ENCODE measurements at regions not wholly inside any gene's neighbourhood (a gene's known extent, or its start where the extent isn't known, plus 50 kb on each side); places are given as distances from the start of the nearest gene placed in this dataset.
"Not testable (repeated sequence)": the region's sequence is repeated elsewhere in the genome, so short reads cannot be mapped to it uniquely, and the experiment has no call there.

GRCh38 chr1:217134857-217135568 is 411.8 kb upstream of the ESRRG start:
- H3K4me3 ChIP-seq (ENCODE audit: low read length in 3 of 3) = peak overlapping the region; percentile 40 to 78 (median 49)
- H3K27me3 ChIP-seq (ENCODE audit: control insufficient read depth, insufficient read depth, low read length) = peaks cover 31% of the 10 kb centered on the region
- peak overlapping the region; percentile 87 to 93 for H3K27ac ChIP-seq (ENCODE audit: low read depth in 2 of 2, low read length in 2 of 2)
- no peak for TF ChIP-seq CTCF (IDR thresholded peaks at IDR 0.05; ENCODE audit: borderline replicate concordance, extremely low read depth, insufficient read depth)
- no peaks in the 10 kb centered on the region for H3K9me3 ChIP-seq (ENCODE audit: control insufficient read depth in 2 of 3, insufficient read depth in 1 of 3, low read length in 3 of 3)
- FAIRE-seq (no peak), DNase-seq (peak; percentile 53 to 74 (median 67))
- peak overlapping the region in 1 of 3 donors; percentile 80 for H3K9ac ChIP-seq (ENCODE audit: low read length in 3 of 3)
- H3K36me3 ChIP-seq (ENCODE audit: control insufficient read depth in 2 of 3, insufficient read depth in 3 of 3, low read length in 3 of 3) = no peaks in the 10 kb centered on the region
- no peaks in the 10 kb centered on the region for H3K4me1 ChIP-seq (ENCODE audit: control insufficient read depth in 2 of 3, insufficient read depth in 2 of 3, low read depth in 1 of 3, low read length in 3 of 3)
- intact Hi-C loops (cut with DNase I) = no loop called here

- no peaks in the 10 kb centered on the region for H3K4me1 ChIP-seq (ENCODE audit: control insufficient read depth in 2 of 3, insufficient read depth in 2 of 3, low read depth in 1 of 3, low read length in 3 of 3)
- H3K36me3 ChIP-seq (ENCODE audit: control insufficient read depth in 2 of 3, insufficient read depth in 3 of 3, low read length in 3 of 3) = no peaks in the 10 kb centered on the region
- peak overlapping the region; percentile 1 to 78 (median 49) for H3K4me3 ChIP-seq (ENCODE audit: low read length in 3 of 3)
- intact Hi-C loops (cut with DNase I) = no loop called here
- DNase-seq = peak in 4 of 5 donors; percentile 43 to 69 (median 54)
- H3K27ac ChIP-seq (ENCODE audit: low read depth in 2 of 2, low read length in 2 of 2) = peak overlapping the region; percentile 87 to 93
- peak overlapping the region in 2 of 3 donors; percentile 67 to 80 for H3K9ac ChIP-seq (ENCODE audit: low read length in 3 of 3)
- no peak for TF ChIP-seq CTCF (IDR thresholded peaks at IDR 0.05; ENCODE audit: borderline replicate concordance, extremely low read depth, insufficient read depth)
- peaks cover 31% of the 10 kb centered on the region for H3K27me3 ChIP-seq (ENCODE audit: control insufficient read depth, insufficient read depth, low read length)
- no peaks in the 10 kb centered on the region for H3K9me3 ChIP-seq (ENCODE audit: control insufficient read depth in 2 of 3, insufficient read depth in 1 of 3, low read length in 3 of 3)
- FAIRE-seq = no peak
Measured at GRCh38 chr1:217133958-217134856, 411.0 kb upstream of the ESRRG start.

- FAIRE-seq (no peak), DNase-seq (no peak)
- H3K27me3 ChIP-seq (ENCODE audit: control insufficient read depth, insufficient read depth, low read length) = peaks cover 20% of the 10 kb centered on the region
- no peaks in the 10 kb centered on the region for H3K4me1 ChIP-seq (ENCODE audit: control insufficient read depth in 2 of 3, insufficient read depth in 2 of 3, low read depth in 1 of 3, low read length in 3 of 3)
- no peaks in the 10 kb centered on the region for H3K9me3 ChIP-seq (ENCODE audit: control insufficient read depth in 2 of 3, insufficient read depth in 1 of 3, low read length in 3 of 3)
- peak overlapping the region in 1 of 2 donors; percentile 87 for H3K27ac ChIP-seq (ENCODE audit: low read depth in 2 of 2, low read length in 2 of 2)
- peak overlapping the region in 1 of 3 donors; percentile 80 for H3K9ac ChIP-seq (ENCODE audit: low read length in 3 of 3)
- no peaks in the 10 kb centered on the region for H3K36me3 ChIP-seq (ENCODE audit: control insufficient read depth in 2 of 3, insufficient read depth in 3 of 3, low read length in 3 of 3)
- intact Hi-C loops (cut with DNase I) = no loop called here
- TF ChIP-seq CTCF (IDR thresholded peaks at IDR 0.05; ENCODE audit: borderline replicate concordance, extremely low read depth, insufficient read depth) = no peak
- peak overlapping the region in 1 of 3 donors; percentile 78 for H3K4me3 ChIP-seq (ENCODE audit: low read length in 3 of 3)
Measured at GRCh38 chr1:217133092-217133491, 409.9 kb upstream of the ESRRG start.

- intact Hi-C loops (cut with DNase I); H3K27me3 ChIP-seq (ENCODE audit: control insufficient read depth, insufficient read depth, low read length): not testable (repeated sequence)
Measured at GRCh38 chr1:217123340-217123739, 400.1 kb upstream of the ESRRG start.

More at GRCh38 chr1:217123340-217123739, 400.1 kb upstream of the ESRRG start:
- H3K4me3 ChIP-seq (ENCODE audit: low read length in 3 of 3); H3K9me3 ChIP-seq (ENCODE audit: control insufficient read depth in 2 of 3, insufficient read depth in 1 of 3, low read length in 3 of 3); H3K9ac ChIP-seq (ENCODE audit: low read length in 3 of 3); H3K36me3 ChIP-seq (ENCODE audit: control insufficient read depth in 2 of 3, insufficient read depth in 3 of 3, low read length in 3 of 3); DNase-seq; H3K4me1 ChIP-seq (ENCODE audit: control insufficient read depth in 2 of 3, insufficient read depth in 2 of 3, low read depth in 1 of 3, low read length in 3 of 3); FAIRE-seq; H3K27ac ChIP-seq (ENCODE audit: low read depth in 2 of 2, low read length in 2 of 2): not testable (repeated sequence)

Measured in kidney (tissue), 13 donors.